Activated CD8-positive, alpha-beta T cell treated with anti-CD3 and anti-CD28 coated beads, Interleukin-2, amount 10 ng/mL, durations not matched to agents 7 days and 5 days (primary cell): ENCODE measurements at regions not wholly inside any gene's neighbourhood (a gene's known extent, or its start where the extent isn't known, plus 50 kb on each side); places are given as distances from the start of the nearest gene placed in this dataset.

Experiments used
- ATAC-seq: fragments of 150-1000 bp; cut with Tn5 transposase; one replicate; pipeline ENCODE4 v1.10.0; 2021; ENCODE audit warnings: moderate library complexity
- CTCF ChIA-PET: fragments of 350-600 bp; sonication (Branson Sonifier 250); formaldehyde crosslinking; loops from one replicate; lab custom pipeline; 2021; ENCODE audit warnings: antibody characterized with exemption; lab: Charles Lee
- POLR2A ChIA-PET: fragments of 350-600 bp; sonication (Branson Sonifier 250); formaldehyde crosslinking; loops from one replicate; lab custom pipeline; 2021; ENCODE audit warnings: antibody characterized with exemption; lab: Charles Lee
- DNase-seq: peaks from one replicate; pipeline ENCODE4 v3.0.0-alpha.2; 2020
- H3K27ac Mint-ChIP-seq: one replicate; pipeline ENCODE4 v1.8.0; 2021; ENCODE audit warnings: mild to moderate bottlenecking, mixed read lengths
- H3K27me3 Mint-ChIP-seq: one replicate; pipeline ENCODE4 v1.8.0; 2021; ENCODE audit warnings: low read depth, mixed read lengths
- H3K36me3 Mint-ChIP-seq: one replicate; pipeline ENCODE4 v1.8.0; 2021; ENCODE audit warnings: low read depth, mixed read lengths
- H3K4me1 Mint-ChIP-seq: one replicate; pipeline ENCODE4 v1.8.0; 2021; ENCODE audit warnings: low read depth, mixed read lengths
- H3K4me3 Mint-ChIP-seq: one replicate; pipeline ENCODE4 v1.8.0; 2021; ENCODE audit warnings: mild to moderate bottlenecking, mixed read lengths
- H3K9me3 Mint-ChIP-seq: one replicate; pipeline ENCODE4 v1.8.0; 2022; ENCODE audit warnings: mixed read lengths; ENCODE audit not compliant: insufficient read depth

DNA sequence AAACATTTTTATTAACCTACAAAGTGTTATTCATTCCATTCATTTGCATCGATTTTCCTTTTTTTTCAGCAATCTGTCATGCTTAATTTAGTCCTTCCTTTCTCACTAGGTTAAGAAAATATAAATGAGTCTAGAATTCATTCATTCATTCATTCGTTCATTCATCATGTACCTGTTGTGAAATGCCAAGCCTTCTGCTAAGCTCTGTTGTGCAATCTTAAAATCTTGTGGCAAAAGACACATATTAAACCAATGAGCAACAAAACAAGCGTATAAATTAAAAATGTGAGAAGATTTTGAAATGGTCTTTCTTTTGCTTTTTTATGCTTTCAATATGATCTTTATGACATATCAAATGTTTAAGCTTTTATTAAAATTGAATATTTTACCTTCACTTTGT lies 88.6 kb upstream of the MAD2L1 start:
- Mint-ChIP-seq H3K27ac (no peak overlapping the region), H3K4me1 (no peaks in the 10 kb centered on the region), H3K9me3 (no peaks in the 10 kb centered on the region), H3K36me3 (no peaks in the 10 kb centered on the region), H3K27me3 (peaks cover 6% of the 10 kb centered on the region), H3K4me3 (no peak overlapping the region)
- ChIA-PET POLR2A (no interaction called here), CTCF (interaction anchor here (0.8 to 1.4 kb wide), 7 partner anchors 10 to 1153 kb away, joined by 3 to 6 read pairs (median 3); no protein-coding TSS in a partner anchor)
- DNase-seq (no peak), ATAC-seq (no peak)

DNA sequence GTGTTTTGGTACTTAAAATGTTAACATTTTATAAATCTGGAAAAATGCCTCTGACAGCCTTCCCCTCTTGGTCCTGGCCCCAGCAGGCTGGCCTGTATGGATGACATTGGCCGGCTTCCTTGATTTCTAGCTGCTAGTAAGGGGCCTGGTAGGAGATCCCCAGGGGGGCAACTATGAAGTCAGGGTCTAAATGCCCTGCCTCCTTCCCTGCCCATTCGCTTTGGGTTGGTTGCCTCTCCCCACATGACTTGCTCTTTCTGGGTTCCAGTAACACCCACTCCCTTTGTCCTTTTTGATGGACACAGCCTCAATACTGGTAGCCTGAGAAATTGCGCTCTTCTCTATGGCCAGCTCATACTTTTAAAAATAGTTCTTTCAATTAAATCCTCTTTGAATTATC lies 78.0 kb upstream of the MAD2L1 start:
- Mint-ChIP-seq H3K36me3 (no peaks in the 10 kb centered on the region), H3K9me3 (no peaks in the 10 kb centered on the region), H3K4me3 (no peak overlapping the region), H3K27ac (no peak overlapping the region), H3K4me1 (no peaks in the 10 kb centered on the region), H3K27me3 (no peaks in the 10 kb centered on the region)
- no peak for ATAC-seq
- CTCF ChIA-PET: interaction anchor here (2.6 kb wide), 1 partner anchor 11 kb away, joined by 6 read pairs; no protein-coding TSS in a partner anchor
- POLR2A ChIA-PET: no interaction called here
- DNase-seq: no peak

DNA sequence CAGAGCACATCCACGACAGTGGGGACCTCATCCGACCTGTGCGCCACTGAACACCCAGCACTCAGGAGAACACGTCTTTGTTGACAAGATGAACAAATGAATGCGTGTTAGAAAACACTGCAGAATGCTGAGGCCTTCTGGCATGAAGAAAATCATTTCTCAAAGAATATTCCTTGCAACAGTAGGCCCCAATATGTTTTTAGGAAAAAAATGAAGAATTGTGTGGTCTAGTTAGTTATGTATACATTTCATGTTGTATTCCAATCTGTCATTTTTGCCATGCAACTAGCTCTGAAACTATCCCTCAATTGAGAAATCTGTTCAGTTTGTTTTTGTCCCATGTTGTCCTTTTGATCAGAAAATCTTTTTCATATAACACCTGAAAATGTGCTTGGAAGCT lies 77.4 kb upstream of the MAD2L1 start:
- ChIA-PET CTCF (interaction anchor here (2.6 kb wide), 1 partner anchor 11 kb away, joined by 6 read pairs; no protein-coding TSS in a partner anchor), POLR2A (no interaction called here)
- no peak for DNase-seq
- no peak for ATAC-seq
- no peak overlapping the region for H3K4me3 Mint-ChIP-seq
- no peak overlapping the region for H3K27ac Mint-ChIP-seq
- no peaks in the 10 kb centered on the region for H3K27me3 Mint-ChIP-seq
- no peaks in the 10 kb centered on the region for H3K36me3 Mint-ChIP-seq
- H3K9me3 Mint-ChIP-seq: no peaks in the 10 kb centered on the region
- no peaks in the 10 kb centered on the region for H3K4me1 Mint-ChIP-seq

DNA sequence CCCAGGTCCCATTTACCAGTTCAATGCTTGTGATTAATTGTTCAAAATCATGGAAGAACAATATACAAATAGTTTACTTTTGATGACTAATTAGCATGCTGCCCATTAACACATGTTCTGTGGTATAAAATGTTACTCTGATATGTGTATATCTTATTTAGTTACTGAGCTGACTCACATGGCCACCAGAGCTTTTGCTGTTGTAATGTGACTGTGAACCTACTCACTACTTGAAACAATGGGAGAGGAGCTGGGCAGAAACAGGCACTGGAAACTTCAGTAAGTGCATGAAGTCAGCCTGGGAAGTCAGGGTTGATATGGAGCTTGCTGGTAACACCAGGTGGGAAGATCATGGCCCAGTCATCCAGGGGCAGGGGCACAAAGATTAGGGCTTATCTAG lies 72.7 kb upstream of the MAD2L1 start:
- Mint-ChIP-seq H3K36me3 (no peaks in the 10 kb centered on the region), H3K9me3 (no peaks in the 10 kb centered on the region), H3K4me3 (no peak overlapping the region), H3K4me1 (no peaks in the 10 kb centered on the region), H3K27ac (no peak overlapping the region), H3K27me3 (no peaks in the 10 kb centered on the region)
- POLR2A ChIA-PET: no interaction called here
- ATAC-seq: no peak
- DNase-seq: no peak
- CTCF ChIA-PET: no interaction called here

DNA sequence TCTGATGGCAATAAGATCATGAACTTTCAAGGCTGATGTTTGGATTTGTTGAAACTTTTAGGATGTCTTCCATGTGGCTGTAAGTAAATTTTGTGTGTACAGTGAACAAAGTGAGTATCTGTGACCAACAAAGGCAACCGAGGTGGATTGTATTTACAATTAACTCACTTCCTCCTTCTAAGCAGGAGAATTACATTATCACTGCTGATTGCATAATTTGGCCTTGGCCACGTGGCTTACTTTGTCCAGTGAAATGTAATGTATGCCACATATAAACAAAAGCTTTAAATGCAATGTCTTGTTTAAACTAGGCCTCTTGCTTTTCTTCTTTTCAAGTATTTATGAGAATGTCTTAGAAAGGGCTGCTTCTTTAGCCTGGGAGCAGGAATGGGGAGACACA lies 66.3 kb upstream of the MAD2L1 start:
- Mint-ChIP-seq H3K4me3 (no peak overlapping the region), H3K36me3 (no peaks in the 10 kb centered on the region), H3K27me3 (no peaks in the 10 kb centered on the region), H3K9me3 (no peaks in the 10 kb centered on the region), H3K4me1 (no peaks in the 10 kb centered on the region), H3K27ac (no peak overlapping the region)
- POLR2A ChIA-PET: no interaction called here
- CTCF ChIA-PET: no interaction called here
- ATAC-seq (no peak), DNase-seq (no peak)

DNA sequence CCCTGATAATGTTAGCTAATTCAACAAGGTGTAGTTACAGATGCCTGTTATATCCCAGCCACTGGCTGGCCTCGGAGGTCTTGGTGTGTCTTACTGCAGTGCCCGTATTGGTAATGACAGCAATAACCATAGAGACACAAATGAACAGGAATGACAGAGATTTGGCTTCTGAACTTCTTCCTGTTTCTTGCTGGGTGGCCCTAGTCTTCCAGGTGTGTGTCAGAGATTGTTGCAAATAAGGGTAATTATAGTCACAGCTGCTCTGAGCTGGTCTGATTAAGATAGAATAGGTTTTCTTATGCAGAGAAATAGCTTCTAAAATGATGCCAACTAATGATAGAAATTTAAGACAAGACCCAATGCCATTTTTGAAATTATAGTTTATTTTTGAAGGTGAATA lies 64.1 kb upstream of the MAD2L1 start:
- H3K9me3 Mint-ChIP-seq: no peaks in the 10 kb centered on the region
- ChIA-PET CTCF (no interaction called here), POLR2A (no interaction called here)
- H3K4me1 Mint-ChIP-seq: no peaks in the 10 kb centered on the region
- H3K27me3 Mint-ChIP-seq: no peaks in the 10 kb centered on the region
- no peaks in the 10 kb centered on the region for H3K36me3 Mint-ChIP-seq
- ATAC-seq (no peak), DNase-seq (no peak)
- H3K4me3 Mint-ChIP-seq: no peak overlapping the region
- H3K27ac Mint-ChIP-seq: no peak overlapping the region
